ENCODE measurements at regions not wholly inside any gene's neighbourhood (a gene's known extent, or its start where the extent isn't known, plus 50 kb on each side); places are given as distances from the start of the nearest gene placed in this dataset.

DNA sequence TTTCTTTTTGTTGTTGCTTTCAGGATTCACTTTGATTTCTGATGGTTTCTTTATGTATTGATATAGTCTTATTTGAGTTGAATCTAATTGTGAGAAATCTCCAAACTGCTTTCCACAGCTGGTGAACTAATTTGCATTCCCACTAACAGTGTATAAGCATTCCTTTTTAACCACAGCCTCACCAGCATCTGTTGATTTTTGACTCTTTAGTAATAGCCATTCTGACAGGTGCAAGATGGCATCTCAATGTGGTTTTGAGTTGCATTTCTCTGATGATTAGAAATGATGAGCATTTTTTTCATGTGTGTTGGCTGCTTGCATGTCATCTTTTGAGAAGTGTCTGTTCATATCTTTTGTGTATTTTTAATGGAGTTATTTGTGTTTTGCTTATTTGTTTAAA, 1023.1 kb downstream of the SH3BGRL start:
- no peak overlapping the region for H3K9ac ChIP-seq (ENCODE audit: control insufficient read depth, extremely low read depth, insufficient read depth, low read length)
- no peak overlapping the region for H2AFZ ChIP-seq (ENCODE audit: control insufficient read depth, low read length)
- H3K9me1 ChIP-seq (ENCODE audit: control insufficient read depth, extremely low read depth, insufficient read depth, low read length) = no peaks in the 10 kb centered on the region
- no peaks in the 10 kb centered on the region for H3K4me1 ChIP-seq (ENCODE audit: control insufficient read depth, extremely low read depth, insufficient read depth, low read length)
- H3K9me3 ChIP-seq (ENCODE audit: control insufficient read depth, low read depth, low read length) = no peaks in the 10 kb centered on the region
- H3K4me3 ChIP-seq (ENCODE audit: control insufficient read depth in 2 of 3, extremely low read depth in 1 of 3, insufficient read depth in 2 of 3, low read depth in 1 of 3, low read length in 3 of 3) = no peak overlapping the region
- H3K27me3 ChIP-seq (ENCODE audit: control insufficient read depth, extremely low read depth, insufficient read depth, low read length) = no peaks in the 10 kb centered on the region
- no peaks in the 10 kb centered on the region for H3K79me2 ChIP-seq (ENCODE audit: control insufficient read depth, insufficient read depth, low read length)
- H3K27ac ChIP-seq (ENCODE audit: control insufficient read depth, insufficient read depth, low read length) = no peak overlapping the region
- no peak overlapping the region for H3K4me2 ChIP-seq (ENCODE audit: control insufficient read depth, extremely low read depth, insufficient read depth, low read depth, low read length)
- H4K20me1 ChIP-seq (ENCODE audit: control insufficient read depth, extremely low read depth, insufficient read depth, low read length) = no peaks in the 10 kb centered on the region
- FAIRE-seq (no peak), DNase-seq (ENCODE audit: low read depth, low spot score) (no peak)
- dilution Hi-C loops (cut with MboI; ENCODE audit: extremely low pct_ligation_motif_present, low sequenced_read_pairs) = no loop called here
- H3K36me3 ChIP-seq (ENCODE audit: control insufficient read depth in 2 of 2, extremely low read depth in 1 of 2, insufficient read depth in 2 of 2, low read length in 2 of 2) = no peaks in the 10 kb centered on the region
- TF ChIP-seq, protein P1, sequence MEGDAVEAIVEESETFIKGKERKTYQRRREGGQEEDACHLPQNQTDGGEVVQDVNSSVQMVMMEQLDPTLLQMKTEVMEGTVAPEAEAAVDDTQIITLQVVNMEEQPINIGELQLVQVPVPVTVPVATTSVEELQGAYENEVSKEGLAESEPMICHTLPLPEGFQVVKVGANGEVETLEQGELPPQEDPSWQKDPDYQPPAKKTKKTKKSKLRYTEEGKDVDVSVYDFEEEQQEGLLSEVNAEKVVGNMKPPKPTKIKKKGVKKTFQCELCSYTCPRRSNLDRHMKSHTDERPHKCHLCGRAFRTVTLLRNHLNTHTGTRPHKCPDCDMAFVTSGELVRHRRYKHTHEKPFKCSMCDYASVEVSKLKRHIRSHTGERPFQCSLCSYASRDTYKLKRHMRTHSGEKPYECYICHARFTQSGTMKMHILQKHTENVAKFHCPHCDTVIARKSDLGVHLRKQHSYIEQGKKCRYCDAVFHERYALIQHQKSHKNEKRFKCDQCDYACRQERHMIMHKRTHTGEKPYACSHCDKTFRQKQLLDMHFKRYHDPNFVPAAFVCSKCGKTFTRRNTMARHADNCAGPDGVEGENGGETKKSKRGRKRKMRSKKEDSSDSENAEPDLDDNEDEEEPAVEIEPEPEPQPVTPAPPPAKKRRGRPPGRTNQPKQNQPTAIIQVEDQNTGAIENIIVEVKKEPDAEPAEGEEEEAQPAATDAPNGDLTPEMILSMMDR (optimal IDR thresholded peaks at IDR 0.05 in 1 of 3, IDR thresholded peaks at IDR 0.05 in 1 of 3, conservative IDR thresholded peaks at IDR 0.05 in 1 of 3; ENCODE audit: extremely low read depth in 1 of 3, insufficient read depth in 2 of 3, low read length in 3 of 3) = no peak
- TF ChIP-seq EZH2 (IDR thresholded peaks at IDR 0.05; ENCODE audit: low read length) = no peak

DNA sequence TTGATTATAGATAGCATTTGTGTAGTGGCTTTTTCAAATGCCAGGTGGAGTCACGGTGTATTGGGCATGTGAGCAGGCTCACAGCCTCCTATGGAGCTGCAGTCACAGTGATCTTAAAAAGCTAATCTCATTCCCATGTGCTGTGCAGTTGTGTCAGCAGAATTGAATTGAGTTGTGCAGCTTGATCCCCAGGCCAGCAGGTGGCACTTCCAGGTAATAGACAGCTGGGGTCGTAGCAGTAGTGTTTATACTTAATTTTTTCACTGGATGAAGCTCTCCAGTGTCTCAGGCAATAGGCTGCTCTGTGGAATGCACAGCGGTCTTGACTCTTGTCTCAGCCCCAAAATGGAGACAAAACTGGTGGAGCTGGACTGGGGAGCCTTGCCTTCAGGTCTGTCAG, 1028.1 kb downstream of the SH3BGRL start:
- H3K27ac ChIP-seq (ENCODE audit: control insufficient read depth, insufficient read depth, low read length) = no peak overlapping the region
- H4K20me1 ChIP-seq (ENCODE audit: control insufficient read depth, extremely low read depth, insufficient read depth, low read length) = no peaks in the 10 kb centered on the region
- no peaks in the 10 kb centered on the region for H3K79me2 ChIP-seq (ENCODE audit: control insufficient read depth, insufficient read depth, low read length)
- DNase-seq (ENCODE audit: low read depth, low spot score) = no peak
- no peaks in the 10 kb centered on the region for H3K27me3 ChIP-seq (ENCODE audit: control insufficient read depth, extremely low read depth, insufficient read depth, low read length)
- H3K36me3 ChIP-seq (ENCODE audit: control insufficient read depth in 2 of 2, extremely low read depth in 1 of 2, insufficient read depth in 2 of 2, low read length in 2 of 2) = no peaks in the 10 kb centered on the region
- H2AFZ ChIP-seq (ENCODE audit: control insufficient read depth, low read length) = no peak overlapping the region
- no peaks in the 10 kb centered on the region for H3K9me3 ChIP-seq (ENCODE audit: control insufficient read depth, low read depth, low read length)
- H3K4me2 ChIP-seq (ENCODE audit: control insufficient read depth, extremely low read depth, insufficient read depth, low read depth, low read length) = no peak overlapping the region
- TF ChIP-seq EZH2 (IDR thresholded peaks at IDR 0.05; ENCODE audit: low read length) = no peak
- TF ChIP-seq, protein P1 (optimal IDR thresholded peaks at IDR 0.05 in 1 of 3, IDR thresholded peaks at IDR 0.05 in 1 of 3, conservative IDR thresholded peaks at IDR 0.05 in 1 of 3; ENCODE audit: extremely low read depth in 1 of 3, insufficient read depth in 2 of 3, low read length in 3 of 3) = no peak
- no peak for FAIRE-seq
- H3K9ac ChIP-seq (ENCODE audit: control insufficient read depth, extremely low read depth, insufficient read depth, low read length) = no peak overlapping the region
- no peak overlapping the region for H3K4me3 ChIP-seq (ENCODE audit: control insufficient read depth in 2 of 3, extremely low read depth in 1 of 3, insufficient read depth in 2 of 3, low read depth in 1 of 3, low read length in 3 of 3)
- dilution Hi-C loops (cut with MboI; ENCODE audit: extremely low pct_ligation_motif_present, low sequenced_read_pairs) = no loop called here
- no peaks in the 10 kb centered on the region for H3K9me1 ChIP-seq (ENCODE audit: control insufficient read depth, extremely low read depth, insufficient read depth, low read length)
- H3K4me1 ChIP-seq (ENCODE audit: control insufficient read depth, extremely low read depth, insufficient read depth, low read length) = no peaks in the 10 kb centered on the region
